ENCODE measurements at regions not wholly inside any gene's neighbourhood (a gene's known extent, or its start where the extent isn't known, plus 50 kb on each side); places are given as distances from the start of the nearest gene placed in this dataset.

DNA sequence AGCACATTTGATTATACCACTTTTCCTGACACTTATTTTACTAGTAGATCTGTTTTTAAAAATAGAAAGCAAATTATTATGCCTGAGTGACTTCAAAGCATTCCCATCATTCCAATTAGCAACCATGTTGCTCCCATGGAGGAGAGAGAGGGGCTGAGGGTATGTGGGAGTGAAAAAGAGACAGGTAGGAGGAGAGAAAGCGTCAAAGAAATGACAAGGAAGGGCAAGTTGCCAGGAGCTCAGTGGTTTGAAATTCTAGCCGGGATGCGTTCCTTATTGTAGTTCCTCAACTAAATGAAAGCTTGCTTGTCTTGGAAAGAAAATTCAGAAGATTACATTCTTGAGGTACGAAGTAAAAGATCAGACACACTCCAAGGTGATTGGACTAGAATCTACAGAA lies 92.4 kb upstream of the PKP2 start:
- H3K27ac ChIP-seq (ENCODE audit: low read depth, low read length): no peak overlapping the region
- H3K9me3 ChIP-seq (ENCODE audit: control insufficient read depth in 1 of 2, insufficient read depth in 1 of 2, low read depth in 1 of 2, low read length in 2 of 2): no peaks in the 10 kb centered on the region
- intact Hi-C loops (cut with micrococcal nuclease): no loop called here
- H3K9ac ChIP-seq (ENCODE audit: low read length): no peak overlapping the region
- H3K4me2 ChIP-seq (ENCODE audit: low read length): no peak overlapping the region
- BruUV-seq (replicated peaks): no TSS peak
- H3K36me3 ChIP-seq (ENCODE audit: control insufficient read depth in 1 of 2, insufficient read depth in 2 of 2, low read length in 2 of 2): no peaks in the 10 kb centered on the region
- ChIA-PET POLR2A (no interaction called here), CTCF (no interaction called here), RAD21 (ENCODE audit: low non-redundant PET in 1 of 2, low total read pairs in 2 of 2, uncharacterized antibody in 2 of 2, unreplicated experiment in 2 of 2) (no interaction called here)
- H3K4me1 ChIP-seq (ENCODE audit: control insufficient read depth in 1 of 2, insufficient read depth in 2 of 2, low read length in 2 of 2): no peaks in the 10 kb centered on the region
- H3K4me3 ChIP-seq (replicated peaks in 1 of 2; ENCODE audit: low read depth in 1 of 2, low read length in 2 of 2): no peak overlapping the region
- no peaks in the 10 kb centered on the region for H4K20me1 ChIP-seq (ENCODE audit: insufficient read depth)
- H3K27me3 ChIP-seq (ENCODE audit: insufficient read depth, low read length): 0 out of 2 replicates have a peak, but pooled peaks cover 3% of the 10 kb centered on the region
- TF ChIP-seq, protein P1, sequence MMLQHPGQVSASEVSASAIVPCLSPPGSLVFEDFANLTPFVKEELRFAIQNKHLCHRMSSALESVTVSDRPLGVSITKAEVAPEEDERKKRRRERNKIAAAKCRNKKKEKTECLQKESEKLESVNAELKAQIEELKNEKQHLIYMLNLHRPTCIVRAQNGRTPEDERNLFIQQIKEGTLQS (IDR thresholded peaks at IDR 0.05): no peak
- no peak for TF ChIP-seq CBX3 (IDR thresholded peaks at IDR 0.05; ENCODE audit: low read depth)
- TF ChIP-seq EZH2phosphoT487 (IDR thresholded peaks at IDR 0.05; ENCODE audit: borderline replicate concordance): no peak
- TF ChIP-seq SRF (IDR thresholded peaks at IDR 0.05; ENCODE audit: low read depth): no peak
- TF ChIP-seq SIN3A (IDR thresholded peaks at IDR 0.05; ENCODE audit: low read depth): no peak
- TF ChIP-seq RAD21 (IDR thresholded peaks at IDR 0.05; ENCODE audit: low read depth): no peak
- TF ChIP-seq ELF1 (IDR thresholded peaks at IDR 0.05; ENCODE audit: borderline replicate concordance, low read depth): no peak
- TF ChIP-seq, protein P2, sequence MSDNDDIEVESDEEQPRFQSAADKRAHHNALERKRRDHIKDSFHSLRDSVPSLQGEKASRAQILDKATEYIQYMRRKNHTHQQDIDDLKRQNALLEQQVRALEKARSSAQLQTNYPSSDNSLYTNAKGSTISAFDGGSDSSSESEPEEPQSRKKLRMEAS (IDR thresholded peaks at IDR 0.05): no peak
- no peak for TF ChIP-seq CEBPB (IDR thresholded peaks at IDR 0.05; ENCODE audit: low read depth)
- no peaks in the 10 kb centered on the region for H3K79me2 ChIP-seq (ENCODE audit: insufficient read depth, low read length)
- H2AFZ ChIP-seq (ENCODE audit: low read depth, low read length, poor library complexity, severe bottlenecking): no peak overlapping the region
- ATAC-seq (no peak), DNase-seq (ENCODE audit: low read depth, low spot score) (no peak)
- H3K9me2 ChIP-seq (ENCODE audit: insufficient read depth): no peaks in the 10 kb centered on the region

DNA sequence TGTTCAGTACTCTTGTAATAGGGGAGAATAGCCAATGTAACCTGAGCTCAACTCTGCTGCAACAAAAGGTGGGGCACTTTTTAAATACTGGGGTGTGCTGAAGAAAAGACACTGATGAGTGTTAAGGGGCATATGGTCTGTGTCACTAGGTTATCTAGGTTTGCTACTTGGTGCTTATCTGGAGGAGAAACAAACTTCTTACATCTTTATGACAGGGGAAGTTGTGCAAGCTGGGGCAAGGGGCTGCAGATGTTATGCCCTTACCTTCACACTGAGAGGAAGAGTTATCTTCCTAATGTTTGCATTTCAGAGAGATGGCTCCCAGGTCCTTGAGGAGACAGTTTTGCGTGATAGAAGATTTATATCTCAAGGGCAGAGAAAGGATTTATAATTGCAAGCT lies 90.9 kb upstream of the PKP2 start:
- TF ChIP-seq FOSL1 (IDR thresholded peaks at IDR 0.05; ENCODE audit: low read depth) (no peak), ZNF274 (IDR thresholded peaks at IDR 0.05; ENCODE audit: low read depth, low read length) (no peak), CEBPB (IDR thresholded peaks at IDR 0.05; ENCODE audit: low read depth) (no peak), POLR2AphosphoS5 (IDR thresholded peaks at IDR 0.05; ENCODE audit: low read depth, low read length) (no peak), SIN3A (IDR thresholded peaks at IDR 0.05; ENCODE audit: low read depth) (no peak), POLR2A (IDR thresholded peaks at IDR 0.05; ENCODE audit: borderline replicate concordance, extremely low read depth, insufficient read depth, insufficient read length) (no peak), EGR1 (IDR thresholded peaks at IDR 0.05; ENCODE audit: low read depth) (no peak), EZH2phosphoT487 (IDR thresholded peaks at IDR 0.05; ENCODE audit: borderline replicate concordance) (no peak)
- TF ChIP-seq, protein P2 (IDR thresholded peaks at IDR 0.05): no peak
- POLR2A ChIA-PET: no interaction called here
- RAD21 ChIA-PET (ENCODE audit: low non-redundant PET in 1 of 2, low total read pairs in 2 of 2, uncharacterized antibody in 2 of 2, unreplicated experiment in 2 of 2): no interaction called here

More for the DNA sequence above, 90.9 kb upstream of the PKP2 start:
- intact Hi-C loops (cut with micrococcal nuclease): no loop called here
- H3K4me3 ChIP-seq (replicated peaks in 1 of 2; ENCODE audit: low read depth in 1 of 2, low read length in 2 of 2): no peak overlapping the region
- no peaks in the 10 kb centered on the region for H3K79me2 ChIP-seq (ENCODE audit: insufficient read depth, low read length)
- no TSS peak for BruUV-seq (replicated peaks)
- no peak overlapping the region for H3K27ac ChIP-seq (ENCODE audit: low read depth, low read length)
- H3K9ac ChIP-seq (ENCODE audit: low read length): no peak overlapping the region
- H2AFZ ChIP-seq (ENCODE audit: low read depth, low read length, poor library complexity, severe bottlenecking): no peak overlapping the region
- no peak overlapping the region for H3K4me2 ChIP-seq (ENCODE audit: low read length)
- ATAC-seq: no peak
- no peaks in the 10 kb centered on the region for H3K36me3 ChIP-seq (ENCODE audit: control insufficient read depth in 1 of 2, insufficient read depth in 2 of 2, low read length in 2 of 2)
- CTCF ChIA-PET: no interaction called here
- H4K20me1 ChIP-seq (ENCODE audit: insufficient read depth): no peaks in the 10 kb centered on the region
- DNase-seq (ENCODE audit: low read depth, low spot score): no peak
- no peaks in the 10 kb centered on the region for H3K9me3 ChIP-seq (ENCODE audit: control insufficient read depth in 1 of 2, insufficient read depth in 1 of 2, low read depth in 1 of 2, low read length in 2 of 2)
- no peaks in the 10 kb centered on the region for H3K9me2 ChIP-seq (ENCODE audit: insufficient read depth)
- H3K4me1 ChIP-seq (ENCODE audit: control insufficient read depth in 1 of 2, insufficient read depth in 2 of 2, low read length in 2 of 2): no peaks in the 10 kb centered on the region
- H3K27me3 ChIP-seq (ENCODE audit: insufficient read depth, low read length): no peaks in the 10 kb centered on the region
